Erythroblast (primary cell): ENCODE measurements at regions not wholly inside any gene's neighbourhood (a gene's known extent, or its start where the extent isn't known, plus 50 kb on each side); places are given as distances from the start of the nearest gene placed in this dataset.

Source experiments
- GATA1 ChIP-seq: IDR thresholded peaks from 2 replicates; pipeline ENCODE4 v1.6.1; 2011; ENCODE audit warnings: low read depth, mild to moderate bottlenecking, control low read depth, low read length, moderate library complexity
- POLR2A ChIP-seq: IDR thresholded peaks from 2 replicates; pipeline ENCODE4 v1.6.1; 2011; ENCODE audit warnings: mild to moderate bottlenecking, low read length

DNA sequence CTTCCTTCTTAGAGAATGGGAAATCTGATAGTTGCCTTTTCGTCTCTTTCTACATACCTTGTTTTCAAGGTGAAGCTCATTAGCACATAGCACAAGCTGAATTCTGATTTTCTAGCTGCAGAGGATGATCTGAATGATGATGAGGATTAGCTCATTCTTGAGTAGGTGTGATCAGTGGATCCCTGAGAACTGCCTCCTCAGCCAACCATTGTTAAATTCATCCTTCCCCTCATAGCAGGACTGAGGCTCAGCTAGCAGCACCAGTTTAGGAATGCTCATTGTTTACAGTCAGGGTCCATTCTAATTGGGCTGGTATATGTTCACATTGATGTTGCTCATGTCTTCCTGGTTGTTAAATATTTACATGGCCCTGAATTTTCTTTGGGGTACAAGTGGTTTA, 299.9 kb upstream of the MME start:
- TF ChIP-seq POLR2A = no peak
- no peak for TF ChIP-seq GATA1
